ENCODE measurements at regions not wholly inside any gene's neighbourhood (a gene's known extent, or its start where the extent isn't known, plus 50 kb on each side); places are given as distances from the start of the nearest gene placed in this dataset.

- TF ChIP-seq POLR2AphosphoS5 (IDR thresholded peaks at IDR 0.05; ENCODE audit: insufficient read depth, low read depth, low read length) = no peak
- TF ChIP-seq JUN (IDR thresholded peaks at IDR 0.05; ENCODE audit: borderline replicate concordance, insufficient read depth, insufficient read length, low read depth) = no peak
- TF ChIP-seq CTCF (IDR thresholded peaks at IDR 0.05; ENCODE audit: extremely low read depth in 1 of 2, insufficient read depth in 1 of 2, low read depth in 1 of 2, low read length in 2 of 2) = no peak
- no peak for TF ChIP-seq EZH2 (IDR thresholded peaks at IDR 0.05; ENCODE audit: borderline replicate concordance, low read depth, low read length, severe bottlenecking)
- no peak for TF ChIP-seq MYC (IDR thresholded peaks at IDR 0.05; ENCODE audit: low read depth, low read length)
- no peak for TF ChIP-seq GATA2 (IDR thresholded peaks at IDR 0.05; ENCODE audit: insufficient read depth, insufficient read length, low read depth, low read length)
- no peak for TF ChIP-seq POLR2A (IDR thresholded peaks at IDR 0.05; ENCODE audit: low read depth, low read length)
- TF ChIP-seq FOS (IDR thresholded peaks at IDR 0.05; ENCODE audit: borderline replicate concordance, insufficient read depth, low read length) = no peak
- TF ChIP-seq MAX (IDR thresholded peaks at IDR 0.05; ENCODE audit: insufficient read depth, insufficient read length) = no peak
- dilution Hi-C loops (cut with MboI; ENCODE audit: extremely low pct_ligation_motif_present, low sequenced_read_pairs) = no loop called here
- no peak for FAIRE-seq
- H3K36me3 ChIP-seq (ENCODE audit: control insufficient read depth in 2 of 2, extremely low read depth in 1 of 2, insufficient read depth in 2 of 2, low read length in 2 of 2) = no peaks in the 10 kb centered on the region
- no peaks in the 10 kb centered on the region for H3K79me2 ChIP-seq (ENCODE audit: control insufficient read depth, insufficient read depth, low read length)
- H3K4me2 ChIP-seq (ENCODE audit: insufficient read depth, low read length) = peak overlapping the region; percentile 18
- no peak overlapping the region for H3K4me3 ChIP-seq (replicated peaks in 1 of 3; ENCODE audit: insufficient read depth in 1 of 3, low read depth in 1 of 3, low read length in 3 of 3)
- intact Hi-C loops (cut with micrococcal nuclease) = loop anchor here (1.0 kb wide), 2 partner anchors 62 to 143 kb away; no protein-coding TSS in a partner anchor
- peak overlapping the region; percentile 48 for H2AFZ ChIP-seq (ENCODE audit: low read depth, low read length)
- CTCF ChIA-PET = interaction anchor here (0.8 to 1.9 kb wide), 12 partner anchors 34 to 574 kb away, joined by 3 to 6 read pairs (median 3); partner anchors contain the start of gene PSAT1
- POLR2A ChIA-PET = no interaction called here
- H4K20me1 ChIP-seq (replicated peaks; ENCODE audit: control insufficient read depth, extremely low read depth, insufficient read depth, low read length) = no peaks in the 10 kb centered on the region
- no peaks in the 10 kb centered on the region for H3K27me3 ChIP-seq (ENCODE audit: control insufficient read depth in 2 of 2, insufficient read depth in 2 of 2, low read length in 2 of 2)
- no peaks in the 10 kb centered on the region for H3K9me1 ChIP-seq (replicated peaks; ENCODE audit: control insufficient read depth, extremely low read depth, insufficient read depth, low read length)
- no peak for DNase-seq (ENCODE audit: low read depth, low spot score)
- H3K27ac ChIP-seq (ENCODE audit: insufficient read depth, low read depth, low read length) = peak overlapping the region; percentile 83
- BruUV-seq (replicated peaks) = TSS peak; percentile 80
- peaks cover 22% of the 10 kb centered on the region for H3K4me1 ChIP-seq (ENCODE audit: control insufficient read depth, extremely low read depth, insufficient read depth, low read length)
- no peaks in the 10 kb centered on the region for H3K9me3 ChIP-seq (replicated peaks; ENCODE audit: control insufficient read depth, insufficient read depth, low read length)
- peak overlapping the region; percentile 9 for H3K9ac ChIP-seq (replicated peaks; ENCODE audit: extremely low read depth, insufficient read depth, low read length)
Observed at GRCh38 chr9:78871086-78871451, 574.1 kb downstream of the PSAT1 start.
